ENCODE measurements at regions not wholly inside any gene's neighbourhood (a gene's known extent, or its start where the extent isn't known, plus 50 kb on each side); places are given as distances from the start of the nearest gene placed in this dataset.

DNA sequence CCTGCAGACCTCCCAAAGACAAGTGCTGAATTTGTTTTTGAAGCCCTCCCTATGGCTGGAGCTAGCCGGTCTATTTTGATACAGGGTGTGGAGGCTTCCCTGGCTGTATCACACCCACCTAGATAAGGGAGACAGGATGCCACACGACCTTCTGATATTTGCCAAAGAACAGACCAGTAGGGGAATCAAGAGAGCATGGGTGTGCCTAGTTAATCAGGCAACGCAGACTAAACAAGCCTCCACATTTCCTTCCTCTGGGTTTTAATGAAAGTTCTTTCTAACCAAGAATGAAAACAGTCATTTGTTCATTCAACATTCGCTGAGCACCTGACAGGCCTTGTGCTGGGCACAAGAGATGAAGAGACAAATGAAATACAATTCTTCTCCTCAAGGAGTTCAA, 446.8 kb downstream of the PLPP3 start:
- CTCF ChIA-PET, result interaction anchor here (0.9 to 3.9 kb wide), 8 partner anchors 11 to 452 kb away, joined by 3 to 22 read pairs (median 4); partner anchors contain the start of gene PLPP3
- DNase-seq (ENCODE audit: low read depth, low spot score) (no peak), ATAC-seq (peak; percentile 29), FAIRE-seq (no peak)
- TF ChIP-seq FOXK2 (IDR thresholded peaks at IDR 0.05), result no peak
- TF ChIP-seq NR2F1 (conservative IDR thresholded peaks at IDR 0.05), result no peak
- TF ChIP-seq, protein P1, sequence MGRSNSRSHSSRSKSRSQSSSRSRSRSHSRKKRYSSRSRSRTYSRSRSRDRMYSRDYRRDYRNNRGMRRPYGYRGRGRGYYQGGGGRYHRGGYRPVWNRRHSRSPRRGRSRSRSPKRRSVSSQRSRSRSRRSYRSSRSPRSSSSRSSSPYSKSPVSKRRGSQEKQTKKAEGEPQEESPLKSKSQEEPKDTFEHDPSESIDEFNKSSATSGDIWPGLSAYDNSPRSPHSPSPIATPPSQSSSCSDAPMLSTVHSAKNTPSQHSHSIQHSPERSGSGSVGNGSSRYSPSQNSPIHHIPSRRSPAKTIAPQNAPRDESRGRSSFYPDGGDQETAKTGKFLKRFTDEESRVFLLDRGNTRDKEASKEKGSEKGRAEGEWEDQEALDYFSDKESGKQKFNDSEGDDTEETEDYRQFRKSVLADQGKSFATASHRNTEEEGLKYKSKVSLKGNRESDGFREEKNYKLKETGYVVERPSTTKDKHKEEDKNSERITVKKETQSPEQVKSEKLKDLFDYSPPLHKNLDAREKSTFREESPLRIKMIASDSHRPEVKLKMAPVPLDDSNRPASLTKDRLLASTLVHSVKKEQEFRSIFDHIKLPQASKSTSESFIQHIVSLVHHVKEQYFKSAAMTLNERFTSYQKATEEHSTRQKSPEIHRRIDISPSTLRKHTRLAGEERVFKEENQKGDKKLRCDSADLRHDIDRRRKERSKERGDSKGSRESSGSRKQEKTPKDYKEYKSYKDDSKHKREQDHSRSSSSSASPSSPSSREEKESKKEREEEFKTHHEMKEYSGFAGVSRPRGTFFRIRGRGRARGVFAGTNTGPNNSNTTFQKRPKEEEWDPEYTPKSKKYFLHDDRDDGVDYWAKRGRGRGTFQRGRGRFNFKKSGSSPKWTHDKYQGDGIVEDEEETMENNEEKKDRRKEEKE (IDR thresholded peaks at IDR 0.05), result no peak
- no peak for TF ChIP-seq CREM (IDR thresholded peaks at IDR 0.05; ENCODE audit: low read depth)
- TF ChIP-seq CEBPB (IDR thresholded peaks at IDR 0.05; ENCODE audit: borderline replicate concordance in 1 of 2, low read depth in 2 of 2, low read length in 2 of 2), result no peak
- TF ChIP-seq SMC3 (IDR thresholded peaks at IDR 0.05; ENCODE audit: borderline replicate concordance, low read length), result no peak
- TF ChIP-seq PAX8 (IDR thresholded peaks at IDR 0.05), result no peak
- no peak for TF ChIP-seq ZNF687 (IDR thresholded peaks at IDR 0.05)
- H3K9ac ChIP-seq (ENCODE audit: control insufficient read depth, insufficient read depth, low read length), result no peak overlapping the region
- H3K36me3 ChIP-seq (ENCODE audit: control insufficient read depth in 2 of 2, insufficient read depth in 2 of 2, low read length in 1 of 2), result no peaks in the 10 kb centered on the region
- POLR2A ChIA-PET, result interaction anchor here (1.1 to 4.6 kb wide), 6 partner anchors 14 to 444 kb away, joined by 3 to 28 read pairs (median 4); no protein-coding TSS in a partner anchor
- no peaks in the 10 kb centered on the region for H3K27me3 ChIP-seq (replicated peaks in 1 of 2; ENCODE audit: control insufficient read depth in 2 of 2, insufficient read depth in 2 of 2, low read length in 1 of 2)
- H2AFZ ChIP-seq (ENCODE audit: control insufficient read depth, low read depth, low read length), result no peak overlapping the region; the same call in 1 of the 2 replicates
- peak overlapping the region; percentile 21 for H3K4me2 ChIP-seq (ENCODE audit: control insufficient read depth, insufficient read depth)
- H4K20me1 ChIP-seq (ENCODE audit: control insufficient read depth, insufficient read depth), result no peaks in the 10 kb centered on the region
- no peaks in the 10 kb centered on the region; the same call in 1 of the 2 replicates for H3K79me2 ChIP-seq (ENCODE audit: control insufficient read depth, insufficient read depth, low read length)
- no TSS peak for BruUV-seq (replicated peaks)
- in situ Hi-C loops (cut with MboI) (no loop called here), intact Hi-C loops (cut with micrococcal nuclease; ENCODE audit: unreplicated experiment) (loop anchor here (2.0 to 5.0 kb wide), 2 partner anchors 198 to 445 kb away; partner anchors contain the start of gene PLPP3)
- peaks cover 25% of the 10 kb centered on the region for H3K4me1 ChIP-seq (ENCODE audit: control insufficient read depth, insufficient read depth, low read length)
- SMC1A ChIA-PET (ENCODE audit: uncharacterized antibody, unreplicated experiment), result interaction anchor here (0.6 to 8.2 kb wide), 28 partner anchors 9 to 452 kb away, joined by 3 to 79 read pairs (median 8); no protein-coding TSS in a partner anchor
- peak overlapping the region; percentile 48; the same call in 1 of the 2 replicates for H3K27ac ChIP-seq (ENCODE audit: control insufficient read depth, insufficient read depth)
- RAD21 ChIA-PET (ENCODE audit: unreplicated experiment), result interaction anchor here (0.7 to 8.9 kb wide), 28 partner anchors 11 to 757 kb away, joined by 3 to 71 read pairs (median 4); partner anchors contain the start of gene PLPP3
- no peak overlapping the region for H3K4me3 ChIP-seq
- WGBS (ENCODE audit: insufficient coverage, insufficient replicate concordance, low lambda C conversion rate, missing lambda C conversion rate), result 12% methylated on average over 4 of the region's 4 CpGs
- H3K9me3 ChIP-seq (replicated peaks; ENCODE audit: control insufficient read depth, insufficient read depth, low read length), result no peaks in the 10 kb centered on the region
